22Rv1 (cell line): ENCODE measurements at regions not wholly inside any gene's neighbourhood (a gene's known extent, or its start where the extent isn't known, plus 50 kb on each side); places are given as distances from the start of the nearest gene placed in this dataset.

ENCODE experiments used
- H3K27ac ChIP-seq: fragments of 450-650 bp; 2 replicates; pipeline ENCODE4 v1.5.1; 2017
- ZFX ChIP-seq: fragments of 450-650 bp; IDR thresholded peaks from 2 replicates; pipeline ENCODE4 v1.6.1; 2017; ENCODE audit warnings: antibody characterized with exemption, borderline replicate concordance
- TF ChIP-seq, protein P1 (sequence below): fragments of 450-650 bp; IDR thresholded peaks from 2 replicates; pipeline ENCODE4 v1.5.1; 2017; ENCODE audit warnings: mild to moderate bottlenecking

GRCh38 chr7:155224116-155224811, 73.4 kb upstream of the INSIG1 start:
- no peak overlapping the region for H3K27ac ChIP-seq
- TF ChIP-seq, protein P1, sequence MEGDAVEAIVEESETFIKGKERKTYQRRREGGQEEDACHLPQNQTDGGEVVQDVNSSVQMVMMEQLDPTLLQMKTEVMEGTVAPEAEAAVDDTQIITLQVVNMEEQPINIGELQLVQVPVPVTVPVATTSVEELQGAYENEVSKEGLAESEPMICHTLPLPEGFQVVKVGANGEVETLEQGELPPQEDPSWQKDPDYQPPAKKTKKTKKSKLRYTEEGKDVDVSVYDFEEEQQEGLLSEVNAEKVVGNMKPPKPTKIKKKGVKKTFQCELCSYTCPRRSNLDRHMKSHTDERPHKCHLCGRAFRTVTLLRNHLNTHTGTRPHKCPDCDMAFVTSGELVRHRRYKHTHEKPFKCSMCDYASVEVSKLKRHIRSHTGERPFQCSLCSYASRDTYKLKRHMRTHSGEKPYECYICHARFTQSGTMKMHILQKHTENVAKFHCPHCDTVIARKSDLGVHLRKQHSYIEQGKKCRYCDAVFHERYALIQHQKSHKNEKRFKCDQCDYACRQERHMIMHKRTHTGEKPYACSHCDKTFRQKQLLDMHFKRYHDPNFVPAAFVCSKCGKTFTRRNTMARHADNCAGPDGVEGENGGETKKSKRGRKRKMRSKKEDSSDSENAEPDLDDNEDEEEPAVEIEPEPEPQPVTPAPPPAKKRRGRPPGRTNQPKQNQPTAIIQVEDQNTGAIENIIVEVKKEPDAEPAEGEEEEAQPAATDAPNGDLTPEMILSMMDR = no peak
- no peak for TF ChIP-seq ZFX

DNA sequence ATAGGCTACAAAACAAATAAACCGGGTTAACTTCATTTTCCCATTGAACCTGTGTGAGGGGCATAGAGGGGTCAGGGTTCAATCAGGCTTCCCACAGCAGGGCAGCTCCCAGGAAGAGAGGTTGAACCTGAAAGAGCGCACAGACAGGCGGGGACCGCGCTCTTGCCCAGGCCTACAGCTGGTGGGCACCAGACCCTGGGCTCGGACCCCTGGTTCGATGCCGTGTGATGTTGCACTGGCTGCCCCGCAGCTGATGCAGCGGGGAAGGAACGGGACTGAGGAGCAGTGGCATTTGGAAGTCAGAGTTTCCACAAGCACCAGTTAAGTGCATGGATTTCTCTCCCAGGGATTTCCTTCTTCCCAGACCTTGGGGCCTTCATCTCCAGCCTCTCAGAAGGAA, 72.6 kb upstream of the INSIG1 start:
- no peak overlapping the region for H3K27ac ChIP-seq
- TF ChIP-seq, protein P1 = no peak
- no peak for TF ChIP-seq ZFX

- H3K27ac ChIP-seq = no peak overlapping the region
- no peak for TF ChIP-seq ZFX
- TF ChIP-seq, protein P1 = no peak
Observed at GRCh38 chr7:155225516-155225915, 72.2 kb upstream of the INSIG1 start.

GRCh38 chr7:155226261-155227003, 71.2 kb upstream of the INSIG1 start:
- TF ChIP-seq, protein P1 = no peak
- no peak for TF ChIP-seq ZFX
- no peak overlapping the region for H3K27ac ChIP-seq

DNA sequence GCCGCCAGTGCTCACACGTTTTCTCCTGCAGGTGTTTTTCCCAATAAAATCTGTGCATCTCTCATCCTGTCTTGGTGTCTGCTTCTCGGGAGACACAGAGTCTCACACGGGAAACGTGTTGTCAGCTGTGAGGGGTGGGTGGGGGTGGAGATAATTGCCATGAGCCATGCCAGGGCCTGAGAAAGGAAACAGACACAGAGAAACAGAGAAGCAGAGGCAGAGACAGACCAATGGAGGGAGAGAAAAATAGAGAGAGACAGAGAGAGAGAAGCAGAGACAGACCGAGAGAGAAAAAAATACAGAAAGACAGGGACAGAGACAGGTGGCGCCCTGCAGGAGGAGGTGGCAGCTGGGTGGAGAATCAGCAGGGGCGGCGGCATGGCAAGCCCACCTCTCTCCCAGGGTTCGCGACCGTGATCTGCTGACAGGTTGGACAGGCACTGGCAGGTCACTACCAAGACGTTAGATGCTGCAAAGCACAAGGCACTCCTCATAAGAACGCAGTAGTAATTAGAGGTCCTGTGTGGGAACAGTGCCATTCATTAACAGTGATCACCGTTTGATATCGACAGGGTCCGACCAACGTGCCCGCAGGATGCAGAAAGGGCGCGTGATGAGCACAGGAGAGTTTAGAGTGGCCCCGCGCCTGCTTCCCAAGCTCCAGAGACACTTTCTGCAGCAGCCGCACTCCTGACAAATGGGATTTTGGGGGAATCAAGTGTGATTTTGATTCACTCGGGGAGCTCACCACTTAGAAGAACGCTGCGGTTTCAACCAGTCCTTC, 70.5 kb upstream of the INSIG1 start:
- TF ChIP-seq, protein P1 = no peak
- TF ChIP-seq ZFX = no peak
- no peak overlapping the region for H3K27ac ChIP-seq

DNA sequence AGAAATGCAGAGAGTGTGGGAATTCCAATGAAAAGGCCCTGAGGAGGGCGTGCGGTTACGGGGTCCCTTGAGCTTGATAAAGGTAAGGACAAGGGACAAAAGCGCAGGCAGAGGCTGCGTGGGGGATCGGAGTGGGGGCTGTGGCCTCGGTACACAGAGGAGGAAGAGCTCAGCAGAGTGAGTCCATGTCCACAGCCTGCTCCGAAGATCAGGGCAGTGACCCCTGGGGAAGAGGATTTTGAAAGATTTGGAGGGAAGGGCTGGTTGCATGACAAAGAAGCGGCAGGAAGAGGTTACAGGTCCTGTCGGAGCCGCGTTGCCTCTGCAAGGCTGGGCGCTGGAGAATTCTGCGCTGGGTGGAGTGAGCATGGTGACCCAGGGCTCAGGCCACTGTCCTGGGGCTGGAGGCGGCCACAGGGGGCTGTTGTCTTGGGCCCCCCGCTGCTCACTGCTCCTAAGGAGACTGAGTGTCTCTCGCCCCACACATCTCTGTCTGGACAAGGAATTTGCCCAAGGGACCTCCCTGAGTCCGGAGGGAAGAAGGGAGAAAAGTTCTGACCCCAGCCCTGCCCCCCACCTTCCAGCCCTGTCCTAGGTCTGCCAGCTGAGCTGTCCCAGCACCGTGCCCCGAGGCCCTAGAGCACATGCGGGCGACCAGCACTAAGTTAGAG, 69.8 kb upstream of the INSIG1 start:
- TF ChIP-seq ZFX = no peak
- TF ChIP-seq, protein P1 = no peak
- H3K27ac ChIP-seq = no peak overlapping the region
